ENCODE measurements at regions not wholly inside any gene's neighbourhood (a gene's known extent, or its start where the extent isn't known, plus 50 kb on each side); places are given as distances from the start of the nearest gene placed in this dataset.
A peak's percentile ranks its signal among the peaks of the same experiment; 100 is the strongest.

GRCh38 chr9:18261181-18261580, 212.8 kb upstream of the ADAMTSL1 start:
- peaks cover 5% of the 10 kb centered on the region for H3K4me1 ChIP-seq (ENCODE audit: insufficient read depth, low read length)
- no peak overlapping the region for H3K4me3 ChIP-seq (ENCODE audit: low read length)
- H3K9me2 ChIP-seq (replicated peaks; ENCODE audit: low read length), result no peaks in the 10 kb centered on the region
- H3K27ac ChIP-seq (ENCODE audit: low read length), result no peak overlapping the region
- CTCF ChIA-PET, result no interaction called here
- BruUV-seq (replicated peaks), result no TSS peak
- no peaks in the 10 kb centered on the region for H3K27me3 ChIP-seq (ENCODE audit: low read length)
- H2AFZ ChIP-seq (ENCODE audit: low read length), result no peak overlapping the region
- TF ChIP-seq CTCF (conservative IDR thresholded peaks at IDR 0.05; ENCODE audit: low read depth, low read length) (no peak), EZH2 (IDR thresholded peaks at IDR 0.05; ENCODE audit: low read length, unreplicated experiment) (no peak)
- H3K36me3 ChIP-seq (ENCODE audit: low read depth, low read length), result no peaks in the 10 kb centered on the region
- DNase-seq (no peak), ATAC-seq (no peak)
- no peaks in the 10 kb centered on the region for H4K20me1 ChIP-seq (ENCODE audit: low read length)
- no peak overlapping the region for H3K4me2 ChIP-seq (ENCODE audit: low read length)
- H3K9ac ChIP-seq (ENCODE audit: low read length), result no peak overlapping the region
- no peaks in the 10 kb centered on the region for H3K9me3 ChIP-seq (ENCODE audit: low read length)
- no peaks in the 10 kb centered on the region for H3F3A ChIP-seq (ENCODE audit: low read length, unreplicated experiment)
- intact Hi-C loops (cut with micrococcal nuclease), result no loop called here
- POLR2A ChIA-PET (ENCODE audit: unreplicated experiment), result no interaction called here
- H3K79me2 ChIP-seq (ENCODE audit: low read length), result no peaks in the 10 kb centered on the region

- no peak overlapping the region for H3K4me3 ChIP-seq (ENCODE audit: low read length)
- H4K20me1 ChIP-seq (ENCODE audit: low read length), result no peaks in the 10 kb centered on the region
- no peak overlapping the region for H3K4me2 ChIP-seq (ENCODE audit: low read length)
- no peak overlapping the region for H3K27ac ChIP-seq (ENCODE audit: low read length)
- no peaks in the 10 kb centered on the region for H3K27me3 ChIP-seq (ENCODE audit: low read length)
- intact Hi-C loops (cut with micrococcal nuclease), result no loop called here
- no peaks in the 10 kb centered on the region for H3K36me3 ChIP-seq (ENCODE audit: low read depth, low read length)
- no peak overlapping the region for H2AFZ ChIP-seq (ENCODE audit: low read length)
- no peaks in the 10 kb centered on the region for H3K9me3 ChIP-seq (ENCODE audit: low read length)
- ATAC-seq (no peak), DNase-seq (no peak)
- H3K79me2 ChIP-seq (ENCODE audit: low read length), result no peaks in the 10 kb centered on the region
- ChIA-PET POLR2A (ENCODE audit: unreplicated experiment) (no interaction called here), CTCF (no interaction called here)
- H3K4me1 ChIP-seq (ENCODE audit: insufficient read depth, low read length), result peaks cover 11% of the 10 kb centered on the region
- H3K9ac ChIP-seq (ENCODE audit: low read length), result no peak overlapping the region
- no peaks in the 10 kb centered on the region for H3F3A ChIP-seq (ENCODE audit: low read length, unreplicated experiment)
- no peak for TF ChIP-seq EZH2 (IDR thresholded peaks at IDR 0.05; ENCODE audit: low read length, unreplicated experiment)
- TF ChIP-seq EZH2phosphoT487 (IDR thresholded peaks at IDR 0.05; ENCODE audit: borderline replicate concordance, low read length), result no peak
- TF ChIP-seq CTCF (conservative IDR thresholded peaks at IDR 0.05; ENCODE audit: low read depth, low read length), result no peak
- no peaks in the 10 kb centered on the region for H3K9me2 ChIP-seq (replicated peaks; ENCODE audit: low read length)
- BruUV-seq (replicated peaks), result no TSS peak
These were observed 210.6 kb upstream of the ADAMTSL1 start for GRCh38 chr9:18263377-18263776.

DNA sequence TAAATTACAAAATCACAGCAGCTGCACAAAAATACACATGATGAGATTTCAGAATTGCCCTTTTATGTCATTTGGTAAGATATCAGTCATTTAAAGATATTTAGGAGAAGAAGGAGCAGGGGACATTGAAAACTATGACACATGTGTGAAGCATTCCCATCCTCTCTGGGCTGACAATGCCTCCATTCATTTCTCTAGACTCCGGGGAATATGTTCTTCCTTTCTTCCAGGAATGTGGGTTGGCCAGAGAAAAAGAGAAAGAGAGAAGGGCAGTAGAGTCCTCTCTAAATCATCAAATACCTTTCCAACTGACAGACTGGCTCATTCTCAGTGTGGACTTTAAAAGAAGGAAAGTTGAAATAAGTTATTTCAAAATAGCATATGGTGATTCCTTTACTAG, 205.6 kb upstream of the ADAMTSL1 start:
- Histone ChIP-seq H3K27me3 (ENCODE audit: low read length) (no peaks in the 10 kb centered on the region), H3K27ac (ENCODE audit: low read length) (peak overlapping the region; percentile 69), H3F3A (ENCODE audit: low read length, unreplicated experiment) (no peaks in the 10 kb centered on the region), H3K9me2 (replicated peaks; ENCODE audit: low read length) (no peaks in the 10 kb centered on the region), H3K79me2 (ENCODE audit: low read length) (no peaks in the 10 kb centered on the region), H2AFZ (ENCODE audit: low read length) (no peak overlapping the region), H3K36me3 (ENCODE audit: low read depth, low read length) (no peaks in the 10 kb centered on the region), H3K4me2 (ENCODE audit: low read length) (peak overlapping the region; percentile 32), H3K4me1 (ENCODE audit: insufficient read depth, low read length) (peaks cover 20% of the 10 kb centered on the region), H3K4me3 (ENCODE audit: low read length) (no peak overlapping the region), H3K9me3 (ENCODE audit: low read length) (no peaks in the 10 kb centered on the region), H4K20me1 (ENCODE audit: low read length) (no peaks in the 10 kb centered on the region), H3K9ac (ENCODE audit: low read length) (no peak overlapping the region)
- CTCF ChIA-PET, result no interaction called here
- ATAC-seq (peak; percentile 98), DNase-seq (peak; percentile 86)
- no peak for TF ChIP-seq EZH2 (IDR thresholded peaks at IDR 0.05; ENCODE audit: low read length, unreplicated experiment)
- no peak for TF ChIP-seq CTCF (conservative IDR thresholded peaks at IDR 0.05; ENCODE audit: low read depth, low read length)
- TF ChIP-seq EZH2phosphoT487 (IDR thresholded peaks at IDR 0.05; ENCODE audit: borderline replicate concordance, low read length), result no peak
- intact Hi-C loops (cut with micrococcal nuclease), result no loop called here
- no TSS peak for BruUV-seq (replicated peaks)
- POLR2A ChIA-PET (ENCODE audit: unreplicated experiment), result no interaction called here
